Ramos (cell line): ENCODE measurements at regions not wholly inside any gene's neighbourhood (a gene's known extent, or its start where the extent isn't known, plus 50 kb on each side); places are given as distances from the start of the nearest gene placed in this dataset.

ENCODE experiments used
- in situ Hi-C: fragments of 300-500 bp; cut with MboI; formaldehyde crosslinking; loops from one replicate; pipeline ENCODE4 v1.14.3; 2022; ENCODE audit warnings: low sequenced_read_pairs; ENCODE audit not compliant: unreplicated experiment

- in situ Hi-C loops = loop anchor here (25.0 kb wide), 1 partner anchor 261 kb away; no protein-coding TSS in a partner anchor
Measured at GRCh38 chr2:55973673-55974072, 50.1 kb upstream of the EFEMP1 start.

GRCh38 chr2:55976681-55977080, 53.1 kb upstream of the EFEMP1 start:
- in situ Hi-C loops = no loop called here

- in situ Hi-C loops = no loop called here
Measured at GRCh38 chr2:55985406-55985805, 61.8 kb upstream of the EFEMP1 start.

- in situ Hi-C loops = no loop called here
Measured at GRCh38 chr2:55986001-55986400, 62.4 kb upstream of the EFEMP1 start.

GRCh38 chr2:55986700-55987440, 63.3 kb upstream of the EFEMP1 start:
- in situ Hi-C loops = no loop called here

GRCh38 chr2:55989405-55989804, 65.8 kb upstream of the EFEMP1 start:
- in situ Hi-C loops = no loop called here

GRCh38 chr2:55992455-55992854, 68.9 kb upstream of the EFEMP1 start:
- in situ Hi-C loops = no loop called here

GRCh38 chr2:55993685-55994084, 70.1 kb upstream of the EFEMP1 start:
- in situ Hi-C loops = no loop called here

- in situ Hi-C loops = no loop called here
Measured at GRCh38 chr2:55995211-55995610, 71.6 kb upstream of the EFEMP1 start.

GRCh38 chr2:55995902-55996301, 72.3 kb upstream of the EFEMP1 start:
- in situ Hi-C loops = no loop called here

- in situ Hi-C loops = no loop called here
Measured at GRCh38 chr2:55999231-55999630, 75.6 kb upstream of the EFEMP1 start.

GRCh38 chr2:55999790-56000189, 76.2 kb upstream of the EFEMP1 start:
- in situ Hi-C loops = no loop called here

- in situ Hi-C loops = no loop called here
Measured at GRCh38 chr2:56001947-56002346, 78.4 kb upstream of the EFEMP1 start.

GRCh38 chr2:56008661-56009431, 85.3 kb upstream of the EFEMP1 start:
- in situ Hi-C loops = no loop called here

GRCh38 chr2:56009758-56010458, 86.3 kb upstream of the EFEMP1 start:
- in situ Hi-C loops = no loop called here

- in situ Hi-C loops = no loop called here
Measured at GRCh38 chr2:56011624-56012023, 88.0 kb upstream of the EFEMP1 start.

- in situ Hi-C loops = no loop called here
Measured at GRCh38 chr2:56012221-56012765, 88.7 kb upstream of the EFEMP1 start.

- in situ Hi-C loops = no loop called here
Measured at GRCh38 chr2:56013475-56013874, 89.9 kb upstream of the EFEMP1 start.

GRCh38 chr2:56014046-56014730, 90.6 kb upstream of the EFEMP1 start:
- in situ Hi-C loops = no loop called here

GRCh38 chr2:56015711-56016115, 92.1 kb upstream of the EFEMP1 start:
- in situ Hi-C loops = no loop called here
